GM19351 (cell line): ENCODE measurements at regions not wholly inside any gene's neighbourhood (a gene's known extent, or its start where the extent isn't known, plus 50 kb on each side); places are given as distances from the start of the nearest gene placed in this dataset.

ENCODE experiments used
- ATAC-seq: cut with Tn5 transposase; IDR thresholded peaks from one replicate; pipeline ENCODE4 v1.9.1; 2021; ENCODE audit warnings: mild to moderate bottlenecking, moderate library complexity; ENCODE audit not compliant: unreplicated experiment

GRCh38 chr9:99735041-99735440 lies 86.6 kb upstream of the NR4A3 start:
- no peak for ATAC-seq

- no peak for ATAC-seq
These were observed 85.4 kb upstream of the NR4A3 start for GRCh38 chr9:99736291-99736690.

- no peak for ATAC-seq
These were observed 84.0 kb upstream of the NR4A3 start for GRCh38 chr9:99737649-99738048.

- no peak for ATAC-seq
These were observed 78.7 kb upstream of the NR4A3 start for GRCh38 chr9:99743006-99743405.

- ATAC-seq, result no peak
These were observed 78.2 kb upstream of the NR4A3 start for GRCh38 chr9:99743455-99743854.

- ATAC-seq, result no peak
These were observed 77.6 kb upstream of the NR4A3 start for GRCh38 chr9:99744132-99744531.

GRCh38 chr9:99745085-99745484 lies 76.6 kb upstream of the NR4A3 start:
- ATAC-seq, result no peak

GRCh38 chr9:99746406-99746805 lies 75.3 kb upstream of the NR4A3 start:
- ATAC-seq, result no peak

- ATAC-seq, result no peak
These were observed 73.4 kb upstream of the NR4A3 start for GRCh38 chr9:99748266-99748665.

- ATAC-seq, result no peak
These were observed 73.0 kb upstream of the NR4A3 start for GRCh38 chr9:99748676-99749075.

- ATAC-seq, result no peak
These were observed 72.0 kb upstream of the NR4A3 start for GRCh38 chr9:99749641-99750040.

GRCh38 chr9:99750526-99750925 lies 71.2 kb upstream of the NR4A3 start:
- no peak for ATAC-seq

GRCh38 chr9:99752417-99753109 lies 69.1 kb upstream of the NR4A3 start:
- ATAC-seq, result no peak

- ATAC-seq, result no peak
These were observed 68.2 kb upstream of the NR4A3 start for GRCh38 chr9:99753436-99753835.

GRCh38 chr9:99760421-99760820 lies 61.3 kb upstream of the NR4A3 start:
- ATAC-seq, result no peak

- peak; percentile 100 for ATAC-seq
These were observed 59.2 kb upstream of the NR4A3 start for GRCh38 chr9:99762470-99762869.
